Stimulated activated CD4-positive, alpha-beta T cell treated with anti-CD3 and anti-CD28 coated beads, Interleukin-2, amount 100 ng/mL, for 48 hours (primary cell): ENCODE measurements at regions not wholly inside any gene's neighbourhood (a gene's known extent, or its start where the extent isn't known, plus 50 kb on each side); places are given as distances from the start of the nearest gene placed in this dataset.

Experiments
- DNase-seq, 2 donors: peaks; one replicate each; pipeline ENCODE4 v3.0.0-alpha.2; 2020

DNA sequence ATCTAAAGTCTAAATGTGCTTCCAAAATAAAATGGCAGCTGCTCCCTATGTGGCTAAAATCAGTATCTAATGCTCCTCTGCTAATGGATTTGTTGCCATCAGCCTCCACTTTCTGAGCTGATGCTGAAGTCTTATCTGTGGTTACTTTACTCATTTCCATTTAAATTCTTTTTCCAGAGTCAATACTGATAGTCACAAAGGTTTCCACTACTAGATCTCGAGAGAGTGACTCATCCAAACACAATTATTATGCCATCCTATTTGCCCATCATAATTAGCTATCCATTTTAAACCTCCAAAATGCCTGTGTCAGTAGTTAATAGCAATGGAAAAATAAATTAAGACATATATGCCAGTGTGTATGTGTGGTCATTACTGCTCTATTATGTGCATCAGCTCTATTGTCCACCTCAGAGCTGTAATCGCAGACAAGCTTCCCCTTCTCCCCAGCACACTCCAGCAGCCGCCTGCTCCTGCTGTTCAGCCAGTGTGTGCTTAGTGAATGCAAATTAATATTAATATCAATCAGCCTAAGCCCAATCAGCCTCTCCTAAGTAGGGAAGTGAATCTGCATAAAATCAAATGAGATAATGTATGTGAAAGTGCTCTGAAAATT is 199.8 kb upstream of the ZIC3 start:
- no peak for DNase-seq

DNA sequence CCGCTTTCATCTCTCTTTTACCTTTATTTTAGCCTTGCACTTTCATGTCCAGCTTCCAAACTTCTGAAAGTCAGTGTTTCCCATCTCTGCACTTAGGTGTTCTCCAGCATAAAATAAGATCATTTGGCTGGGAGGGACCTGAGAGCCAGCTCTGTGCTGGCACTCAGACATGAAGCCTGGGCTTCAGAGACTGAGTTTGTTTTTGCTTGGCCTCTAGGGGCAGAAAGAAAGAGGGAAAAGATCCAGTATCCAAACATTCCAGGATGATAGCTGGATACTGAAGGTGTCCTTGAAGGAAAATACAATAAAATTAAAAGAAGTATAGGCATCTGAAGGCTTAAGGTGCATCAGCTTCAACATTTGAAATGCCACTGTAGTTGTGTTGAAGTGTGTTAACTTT is 202.4 kb upstream of the ZIC3 start:
- no peak for DNase-seq

DNA sequence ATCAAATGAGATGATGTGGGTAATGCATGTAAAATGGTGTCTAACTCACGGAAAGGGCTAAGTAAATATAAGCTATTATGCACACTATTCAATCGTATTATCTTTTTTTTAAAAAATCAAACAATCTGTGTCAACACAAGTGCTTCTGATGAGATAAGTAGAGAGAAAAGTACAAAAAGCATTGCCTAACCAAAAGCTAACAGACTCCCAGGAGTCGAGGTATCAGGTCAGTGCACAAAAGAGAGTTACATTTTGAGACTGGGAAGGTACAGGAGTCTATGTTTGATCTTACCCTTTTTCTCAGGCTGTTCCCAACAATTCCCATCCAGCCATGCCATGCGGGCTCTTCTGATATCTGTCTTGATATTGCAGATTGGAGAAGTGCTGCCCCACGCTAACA is 203.3 kb upstream of the ZIC3 start:
- no peak for DNase-seq

- no peak for DNase-seq
These were observed 211.1 kb upstream of the ZIC3 start for GRCh38 chrX:137354851-137355250.

- no peak for DNase-seq
These were observed 212.5 kb upstream of the ZIC3 start for GRCh38 chrX:137353404-137353803.

GRCh38 chrX:137352101-137352660 is 213.7 kb upstream of the ZIC3 start:
- no peak for DNase-seq

DNA sequence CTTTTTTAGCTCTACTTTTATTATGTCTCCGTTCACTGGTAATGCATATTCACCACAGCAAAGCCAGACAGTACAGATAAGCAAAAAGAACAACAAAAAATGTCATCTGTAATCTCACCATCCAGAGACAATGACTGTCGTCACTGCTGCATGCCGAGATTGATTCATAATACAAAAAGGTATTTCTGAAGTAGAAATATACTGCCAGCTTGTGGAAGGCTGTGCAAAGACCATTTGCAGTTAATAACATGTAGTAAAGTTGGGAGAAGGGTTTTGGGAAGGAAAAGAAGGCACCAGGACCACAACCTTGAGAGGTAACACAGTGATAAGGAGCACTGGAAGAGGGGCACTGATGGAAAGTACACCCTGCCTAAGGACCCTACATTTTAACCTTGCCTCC is 223.0 kb upstream of the ZIC3 start:
- DNase-seq: no peak

GRCh38 chrX:137313627-137314026 is 252.3 kb upstream of the ZIC3 start:
- DNase-seq: no peak

GRCh38 chrX:137305404-137305803 is 260.5 kb upstream of the ZIC3 start:
- DNase-seq: no peak

DNA sequence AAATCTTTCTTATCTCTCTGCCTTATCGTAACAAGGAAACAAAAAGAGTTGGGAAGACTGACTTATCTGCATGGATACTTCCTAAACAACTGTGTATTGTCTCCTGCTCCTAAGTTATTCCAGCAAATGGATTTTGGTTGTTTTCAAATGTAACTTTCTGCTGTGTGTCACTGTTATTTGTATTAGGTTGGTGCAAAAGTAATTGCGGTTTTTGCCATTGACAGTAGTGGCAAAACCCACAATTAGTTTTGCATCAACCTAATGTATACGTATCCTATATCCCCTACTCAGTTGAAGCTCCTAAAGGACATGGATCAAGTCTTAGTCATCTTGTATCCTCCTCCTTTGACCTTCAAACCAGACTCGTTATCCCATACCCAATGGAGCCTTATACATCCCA is 263.4 kb upstream of the GPR101 start:
- no peak for DNase-seq

DNA sequence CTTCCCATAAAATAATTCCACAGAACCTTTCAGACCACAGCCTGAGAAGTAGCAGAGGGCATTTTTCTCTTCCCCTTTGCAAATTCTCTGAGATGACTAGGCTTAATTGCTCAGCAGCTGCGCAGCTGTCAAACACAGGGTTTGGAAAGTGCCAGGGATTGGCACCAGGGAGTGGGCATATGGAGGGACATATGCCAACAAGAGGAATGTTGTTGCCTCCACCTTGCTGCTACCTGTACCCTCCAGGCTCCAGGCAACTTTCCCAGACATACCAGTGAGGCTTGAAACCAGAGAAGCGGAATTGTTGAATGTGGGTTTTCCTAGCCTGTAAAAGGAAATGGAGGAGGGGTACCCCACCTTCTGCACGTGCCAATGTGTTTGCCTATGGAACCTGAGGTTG is 256.2 kb upstream of the GPR101 start:
- no peak for DNase-seq

DNA sequence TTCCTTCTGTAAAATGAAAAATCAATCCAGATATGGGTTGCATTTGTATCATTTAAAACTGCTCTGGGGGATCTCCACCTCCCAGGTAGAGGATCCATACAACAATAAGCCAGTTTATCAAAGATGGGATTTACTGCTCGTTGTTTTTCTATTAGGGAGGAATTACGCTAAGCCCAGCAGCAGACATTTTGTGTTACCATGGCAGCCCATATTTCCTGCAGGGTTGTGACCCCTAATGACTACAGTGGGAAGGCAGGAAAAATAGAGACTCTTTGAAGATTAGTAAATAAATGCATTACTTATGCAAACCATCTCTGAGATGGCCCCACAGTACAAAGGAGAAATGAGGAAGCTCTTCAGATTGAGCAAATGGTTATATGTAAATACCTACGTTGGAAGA is 253.4 kb upstream of the GPR101 start:
- DNase-seq: no peak

DNA sequence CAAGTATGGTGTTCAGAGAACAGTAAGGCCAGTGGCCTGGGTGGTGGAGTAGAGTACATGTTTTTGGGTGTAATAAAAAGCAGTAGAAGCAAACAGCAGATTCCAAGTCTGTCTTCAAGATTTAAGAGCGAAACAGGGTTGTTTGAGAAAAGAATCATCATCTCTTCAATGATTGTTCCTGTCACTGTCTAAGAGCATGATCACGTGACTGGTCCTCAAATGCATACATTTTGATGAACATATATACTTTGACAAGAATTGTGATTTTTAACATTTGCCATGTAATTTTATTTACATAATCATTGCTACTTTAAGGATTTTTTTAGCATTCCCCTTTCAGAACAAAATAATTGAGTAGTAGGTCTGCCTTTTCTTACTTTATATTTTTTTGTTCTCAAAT is 252.6 kb upstream of the GPR101 start:
- no peak for DNase-seq

- DNase-seq: no peak
These were observed 245.0 kb upstream of the GPR101 start for GRCh38 chrX:137278825-137279224.

DNA sequence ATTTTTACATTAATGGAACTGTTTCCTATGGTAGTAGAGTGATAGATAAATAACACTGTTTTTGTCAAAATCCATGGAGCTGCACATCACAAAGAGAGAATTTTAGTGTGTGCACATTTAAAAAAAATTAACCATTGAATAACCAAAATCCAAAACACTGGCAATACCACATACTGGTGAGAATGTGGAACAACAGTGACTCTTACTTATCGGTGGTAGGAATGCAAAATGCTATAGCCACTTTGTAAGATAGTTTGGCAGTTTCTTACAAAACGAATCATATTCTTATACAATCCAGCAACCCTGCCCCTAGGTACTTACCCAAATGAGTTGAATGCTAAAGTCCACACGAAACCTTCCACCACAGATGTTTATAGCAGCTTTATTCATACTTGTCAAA is 229.6 kb upstream of the GPR101 start:
- DNase-seq: no peak

GRCh38 chrX:137245183-137245582 is 211.4 kb upstream of the GPR101 start:
- no peak for DNase-seq

GRCh38 chrX:137236837-137237236 is 203.0 kb upstream of the GPR101 start:
- no peak for DNase-seq

- no peak for DNase-seq
These were observed 201.0 kb upstream of the GPR101 start for GRCh38 chrX:137234651-137235402.

DNA sequence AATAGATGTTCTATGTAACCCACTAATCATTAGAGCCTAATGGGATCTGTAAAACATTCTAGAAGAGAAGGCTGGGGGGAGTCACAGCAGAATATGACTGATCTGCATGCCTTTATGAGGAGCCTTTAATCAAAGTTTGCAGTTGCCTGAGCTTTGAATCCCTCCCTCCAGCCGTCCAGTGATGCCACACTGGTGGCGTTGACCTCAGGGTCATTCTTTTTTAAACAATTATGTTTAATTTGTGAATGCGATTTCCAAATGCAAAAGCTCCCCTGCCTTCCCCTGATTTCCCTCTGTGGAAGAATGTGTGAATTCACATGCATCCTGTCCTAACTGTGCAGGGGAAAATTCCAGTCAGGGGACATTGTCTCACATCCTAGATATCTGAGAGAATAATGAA is 199.7 kb upstream of the GPR101 start:
- no peak for DNase-seq

GRCh38 chrX:137227151-137227550 is 193.4 kb upstream of the GPR101 start:
- no peak for DNase-seq

DNA sequence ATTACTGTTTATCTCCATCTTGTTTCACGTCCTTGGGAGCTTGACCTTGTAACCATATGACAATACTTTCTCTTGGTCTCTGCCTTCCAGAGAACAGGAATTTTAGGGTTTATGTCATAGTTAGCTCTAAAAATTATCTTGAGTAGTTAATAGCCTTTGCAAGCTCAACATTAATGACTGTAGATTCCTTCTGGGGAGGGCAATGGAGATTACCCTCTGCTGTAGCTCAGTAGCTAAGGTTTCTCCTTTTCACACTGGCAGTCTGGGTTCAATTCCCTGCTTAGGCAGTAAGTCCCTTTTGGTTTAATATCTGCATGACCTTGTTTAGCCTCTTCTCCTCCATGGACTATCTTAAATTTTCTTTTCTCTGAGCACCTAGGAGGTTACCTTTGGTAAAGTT is 181.7 kb upstream of the GPR101 start:
- no peak for DNase-seq

DNA sequence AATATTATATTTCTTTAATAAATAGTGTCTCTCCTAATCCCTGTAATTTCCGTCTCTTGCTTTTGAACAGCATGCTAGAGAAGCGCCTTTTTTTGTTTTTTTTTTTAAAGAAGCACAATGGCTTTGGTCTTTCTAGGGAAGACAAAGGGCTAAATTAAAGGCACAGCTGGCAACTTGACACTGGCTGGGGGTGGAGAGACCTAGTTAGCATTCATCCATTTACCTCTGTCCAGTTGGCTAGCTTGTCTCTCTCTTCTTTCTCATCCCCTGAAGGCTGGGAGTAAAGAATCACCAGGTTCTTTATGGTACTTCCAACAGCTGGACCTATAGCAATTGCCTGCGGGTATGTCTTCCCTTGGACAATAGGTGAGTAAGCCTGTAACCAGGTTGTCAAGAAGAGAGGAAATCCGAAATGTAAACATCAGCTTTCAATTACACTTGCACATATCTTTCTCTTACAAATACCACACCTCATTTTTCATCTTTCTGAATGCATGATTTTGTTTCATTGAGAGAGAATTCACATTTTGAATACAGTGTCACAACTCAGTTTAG is 178.4 kb upstream of the GPR101 start:
- DNase-seq: no peak

DNA sequence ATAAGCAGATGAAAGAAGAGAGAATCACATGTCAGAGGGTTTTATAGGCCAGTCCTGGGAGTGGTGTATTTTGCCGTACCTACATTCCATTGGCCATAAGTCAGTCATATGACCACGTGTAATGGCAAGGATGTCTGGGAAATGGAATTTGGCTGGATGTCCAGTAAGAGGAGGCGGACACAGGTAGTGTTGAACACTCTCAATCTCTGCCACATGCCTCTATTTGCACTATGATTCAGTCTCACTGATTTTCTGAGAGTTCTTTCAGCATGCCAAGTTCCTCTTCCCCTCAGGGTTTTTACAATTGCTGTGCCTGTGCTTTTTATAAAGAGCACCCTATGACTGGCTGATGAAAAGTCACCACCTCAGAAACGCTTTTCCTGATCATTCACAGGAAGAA is 164.2 kb upstream of the GPR101 start:
- no peak for DNase-seq

DNA sequence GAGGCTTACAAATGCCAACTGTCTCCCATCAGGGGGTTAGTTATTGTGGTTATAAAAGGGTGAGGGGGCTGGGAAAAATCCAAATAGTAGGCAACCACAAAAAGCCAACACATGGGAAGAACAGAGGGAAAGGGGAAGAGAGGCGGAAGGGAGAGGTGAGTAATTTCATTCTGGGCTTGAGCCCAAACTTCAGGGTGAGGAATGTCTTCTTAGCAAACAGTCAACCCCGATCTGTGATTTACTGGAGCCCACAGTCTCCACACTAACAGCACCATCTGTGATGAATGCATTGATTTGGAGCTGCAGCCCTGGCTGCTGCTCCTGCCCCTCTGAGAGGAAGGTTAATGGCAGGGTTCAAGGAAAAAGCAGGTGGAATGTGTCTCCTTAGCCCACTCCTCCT is 162.2 kb upstream of the GPR101 start:
- no peak for DNase-seq
